HepG2 (cell line): ENCODE measurements at regions not wholly inside any gene's neighbourhood (a gene's known extent, or its start where the extent isn't known, plus 50 kb on each side); places are given as distances from the start of the nearest gene placed in this dataset.

ENCODE experiments used
- ATAC-seq: fragments of 200-7000 bp; cut with Tn5 transposase; 3 replicates; pipeline ENCODE4 v1.9.1; 2020; ENCODE audit warnings: mild to moderate bottlenecking, moderate library complexity
- BruUV-seq: library from RNA; stranded (reverse); fragments of 400-500 nt; replicated peaks from 2 replicates; lab custom pipeline; 2021; lab: Mats Ljungman, UMichigan
- CTCF ChIA-PET: fragments of 300-600 bp; formaldehyde crosslinking; extraction: SDS; loops from one replicate; lab custom pipeline; 2021; ENCODE audit warnings: low total read pairs, inconsistent platforms, low intra/inter-chr PET ratio; lab: Yijun Ruan, JAX
- POLR2A ChIA-PET: fragments of 350-600 bp; sonication (Branson Sonifier 250); formaldehyde crosslinking; loops from one replicate; lab custom pipeline; 2020; ENCODE audit warnings: antibody characterized with exemption, inconsistent platforms; lab: Yijun Ruan, JAX
- DNase-seq: peaks from one replicate; pipeline ENCODE4 v3.0.0-alpha.2; 2015; ENCODE audit warnings: low spot score
- FAIRE-seq: peaks from 3 replicates; lab custom pipeline; 2011; peaks lifted over from hg19 to GRCh38; lab: Jason Lieb, UNC
- H2AFZ ChIP-seq: one replicate; pipeline ENCODE4 v1.6.1; 2011; ENCODE audit warnings: low read length, inconsistent platforms
- H3K27ac ChIP-seq: fragments of 300-600 bp; 3 replicates; pipeline ENCODE4 v1.8.0; 2011; ENCODE audit warnings: mixed run types, mild to moderate bottlenecking, mixed read lengths, low read length, inconsistent platforms; ENCODE audit not compliant: insufficient read depth; ENCODE audit errors: extremely low read length
- H3K27me3 ChIP-seq, 2 experiments: fragments of 200-600 bp in 1 of 2; 2 replicates in 1 of 2; 3 replicates in 1 of 2; pipeline versions ENCODE4 v1.6.0 to v1.8.0; 2011; ENCODE audit warnings: low read length in 2 of 2, mild to moderate bottlenecking in 2 of 2, moderate library complexity in 2 of 2, inconsistent platforms in 1 of 2; ENCODE audit not compliant: insufficient read depth in 2 of 2, control insufficient read depth in 1 of 2
- H3K36me3 ChIP-seq, 2 experiments: fragments of 200-600 bp in 1 of 2; replicated peaks in 1 of 2; 2 replicates in 1 of 2; 3 replicates in 1 of 2; pipeline versions ENCODE4 v1.5.1 to v1.8.0; 2011; ENCODE audit warnings: low read length in 2 of 2, inconsistent platforms in 1 of 2; ENCODE audit not compliant: insufficient read depth in 2 of 2, control insufficient read depth in 1 of 2
- H3K4me1 ChIP-seq: 2 replicates; pipeline ENCODE4 v1.5.1; 2012; ENCODE audit warnings: low read length, inconsistent platforms; ENCODE audit not compliant: insufficient read depth
- H3K4me2 ChIP-seq: 2 replicates; pipeline ENCODE4 v1.6.0; 2011; ENCODE audit warnings: low read depth, low read length, inconsistent platforms
- H3K4me3 ChIP-seq, 3 experiments: fragments of 200-600 bp in 1 of 3; sonication (generic), shearing (Covaris generic) in 1 of 3; replicated peaks in 1 of 3; 2 replicates each; pipeline ENCODE4 v1.5.1; 2011 to 2016; ENCODE audit warnings: low read length in 3 of 3, inconsistent platforms in 2 of 3, low read depth in 2 of 3, mild to moderate bottlenecking in 2 of 3, control low read depth in 1 of 3, mixed read lengths in 1 of 3; ENCODE audit not compliant: insufficient read depth in 1 of 3
- H3K79me2 ChIP-seq: one replicate; pipeline ENCODE4 v1.6.1; 2011; ENCODE audit warnings: low read length, inconsistent platforms; ENCODE audit not compliant: insufficient read depth
- H3K9ac ChIP-seq: 2 replicates; pipeline ENCODE4 v1.6.0; 2011; ENCODE audit warnings: mild to moderate bottlenecking, low read depth, low read length, inconsistent platforms; ENCODE audit not compliant: insufficient read depth
- H3K9me3 ChIP-seq: 2 replicates; pipeline ENCODE4 v1.5.1; 2012; ENCODE audit warnings: mild to moderate bottlenecking, low read length
- H4K20me1 ChIP-seq: 2 replicates; pipeline ENCODE4 v1.6.0; 2011; ENCODE audit warnings: inconsistent platforms, mild to moderate bottlenecking, low read length, moderate library complexity; ENCODE audit not compliant: insufficient read depth
- AKAP8 ChIP-seq: sonication (generic); formaldehyde crosslinking; IDR thresholded peaks from 2 replicates; pipeline ENCODE4 v1.5.1; 2020; ENCODE audit warnings: mild to moderate bottlenecking, missing genetic modification reagents
- GRHL1 ChIP-seq: sonication (generic); formaldehyde crosslinking; conservative IDR thresholded peaks from 2 replicates; pipeline ENCODE4 v1.8.0; 2022; ENCODE audit warnings: missing genetic modification reagents
- HNRNPUL1 ChIP-seq: fragments of 200-400 bp; formaldehyde crosslinking; IDR thresholded peaks from 2 replicates; pipeline ENCODE4 v1.6.1; 2017; ENCODE audit warnings: low read depth, mild to moderate bottlenecking, low read length, moderate library complexity
- KLF6 ChIP-seq: IDR thresholded peaks from 2 replicates; pipeline ENCODE4 v1.8.0; 2016; ENCODE audit warnings: missing biosample characterization, missing genetic modification reagents
- POGZ ChIP-seq: sonication (generic); formaldehyde crosslinking; IDR thresholded peaks from 2 replicates; pipeline ENCODE4 v1.4.0; 2020; ENCODE audit warnings: mild to moderate bottlenecking, missing genetic modification reagents
- TCF7L2 ChIP-seq: IDR thresholded peaks from 2 replicates; pipeline ENCODE4 v1.6.1; 2011; ENCODE audit warnings: mild to moderate bottlenecking, low read depth, low read length, moderate library complexity
- ZBTB49 ChIP-seq: sonication (generic); formaldehyde crosslinking; IDR thresholded peaks from 2 replicates; pipeline ENCODE4 v1.4.0; 2020; ENCODE audit warnings: missing genetic modification reagents, borderline replicate concordance
- ZNF670 ChIP-seq: sonication (generic); formaldehyde crosslinking; IDR thresholded peaks from 2 replicates; pipeline ENCODE4 v1.8.0; 2022; ENCODE audit warnings: mild to moderate bottlenecking, missing genetic modification reagents, borderline replicate concordance
- whole genome bisulfite sequencing: methylation state at CpG from one replicate; pipeline ENCODE4 v1.1.6; 2017; ENCODE audit warnings: low lambda C conversion rate; 5-methylcytosine and 5-hydroxymethylcytosine counted together
- in situ Hi-C: cut with HindIII; loops from 2 replicates; pipeline ENCODE4 v1.10.0; 2017; ENCODE audit warnings: low pct_unique_long_range_greater_than_20kb; ENCODE audit not compliant: extremely low pct_ligation_motif_present
- intact Hi-C: fragments of 100-400 bp; cut with micrococcal nuclease; formaldehyde crosslinking; loops from one replicate; pipeline ENCODE4 v1.10.0; 2022; ENCODE audit not compliant: unreplicated experiment

- in situ Hi-C loops: no loop called here
- WGBS: 0% methylated on average over 1 of the region's 1 CpG
- intact Hi-C loops: no loop called here
- H3K4me1 ChIP-seq: no peaks in the 10 kb centered on the region
- CTCF ChIA-PET: no interaction called here
- no peaks in the 10 kb centered on the region for H3K27me3 ChIP-seq
- FAIRE-seq (no peak), ATAC-seq (no peak), DNase-seq (no peak)
- no peak overlapping the region for H2AFZ ChIP-seq
- no peak overlapping the region for H3K27ac ChIP-seq
- no peaks in the 10 kb centered on the region for H3K79me2 ChIP-seq
- no TSS peak for BruUV-seq
- H3K4me2 ChIP-seq: no peak overlapping the region
- no peak overlapping the region for H3K4me3 ChIP-seq
- H4K20me1 ChIP-seq: no peaks in the 10 kb centered on the region
- H3K9me3 ChIP-seq: no peaks in the 10 kb centered on the region
- no peak overlapping the region for H3K9ac ChIP-seq
- POLR2A ChIA-PET: no interaction called here
- no peaks in the 10 kb centered on the region for H3K36me3 ChIP-seq
- TF ChIP-seq TCF7L2 (no peak), ZBTB49 (CRISPR knock-in tag) (no peak), AKAP8 (no peak), HNRNPUL1 (no peak)
- TF ChIP-seq, all 625 proteins: peak for 0
These were observed 386.5 kb downstream of the GPAT3 start for GRCh38 chr4:83922402-83922801.

GRCh38 chr4:83921124-83921523 is 385.2 kb downstream of the GPAT3 start:
- POLR2A ChIA-PET: no interaction called here
- BruUV-seq: no TSS peak

More at GRCh38 chr4:83921124-83921523, 385.2 kb downstream of the GPAT3 start:
- Histone ChIP-seq H3K4me2 (no peak overlapping the region), H3K9me3 (no peaks in the 10 kb centered on the region), H4K20me1 (no peaks in the 10 kb centered on the region), H3K9ac (no peak overlapping the region), H2AFZ (no peak overlapping the region), H3K79me2 (no peaks in the 10 kb centered on the region), H3K36me3 (no peaks in the 10 kb centered on the region), H3K4me3 (no peak overlapping the region), H3K27ac (no peak overlapping the region), H3K4me1 (no peaks in the 10 kb centered on the region), H3K27me3 (no peaks in the 10 kb centered on the region)
- 63% methylated on average over 8 of the region's 8 CpGs for WGBS
- DNase-seq (no peak), ATAC-seq (no peak), FAIRE-seq (no peak)
- no peak for TF ChIP-seq KLF6 (CRISPR knock-in tag)
- no peak for TF ChIP-seq GRHL1 (CRISPR knock-in tag)
- TF ChIP-seq POGZ (CRISPR knock-in tag): no peak
- no peak for TF ChIP-seq ZNF670
- in situ Hi-C loops (no loop called here), intact Hi-C loops (no loop called here)
- CTCF ChIA-PET: no interaction called here
